ENCODE measurements at regions not wholly inside any gene's neighbourhood (a gene's known extent, or its start where the extent isn't known, plus 50 kb on each side); places are given as distances from the start of the nearest gene placed in this dataset.

DNA sequence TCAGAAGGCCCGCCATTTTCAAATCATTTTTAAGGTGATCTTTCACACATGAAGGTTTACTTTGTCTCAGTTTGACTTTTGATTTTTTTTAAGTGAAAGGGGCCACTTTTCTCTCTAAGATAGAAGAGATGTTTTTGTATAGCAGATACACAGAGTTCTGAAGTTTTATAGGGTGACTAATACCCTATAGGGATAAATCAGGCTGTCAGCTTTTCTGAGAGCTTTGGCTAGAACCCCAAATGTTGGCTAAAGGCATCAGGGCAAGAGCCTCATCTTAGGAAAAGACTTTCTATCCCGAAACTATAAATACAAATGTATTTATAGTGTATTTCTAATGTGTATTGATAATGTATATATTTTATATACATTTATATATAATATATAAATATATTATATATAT, 181.4 kb downstream of the TBX18 start:
- H3K4me3 ChIP-seq (ENCODE audit: low read depth, low read length): no peak overlapping the region
- in situ Hi-C loops (cut with HindIII; ENCODE audit: low sequenced_read_pairs): no loop called here
- TF ChIP-seq, protein P1, sequence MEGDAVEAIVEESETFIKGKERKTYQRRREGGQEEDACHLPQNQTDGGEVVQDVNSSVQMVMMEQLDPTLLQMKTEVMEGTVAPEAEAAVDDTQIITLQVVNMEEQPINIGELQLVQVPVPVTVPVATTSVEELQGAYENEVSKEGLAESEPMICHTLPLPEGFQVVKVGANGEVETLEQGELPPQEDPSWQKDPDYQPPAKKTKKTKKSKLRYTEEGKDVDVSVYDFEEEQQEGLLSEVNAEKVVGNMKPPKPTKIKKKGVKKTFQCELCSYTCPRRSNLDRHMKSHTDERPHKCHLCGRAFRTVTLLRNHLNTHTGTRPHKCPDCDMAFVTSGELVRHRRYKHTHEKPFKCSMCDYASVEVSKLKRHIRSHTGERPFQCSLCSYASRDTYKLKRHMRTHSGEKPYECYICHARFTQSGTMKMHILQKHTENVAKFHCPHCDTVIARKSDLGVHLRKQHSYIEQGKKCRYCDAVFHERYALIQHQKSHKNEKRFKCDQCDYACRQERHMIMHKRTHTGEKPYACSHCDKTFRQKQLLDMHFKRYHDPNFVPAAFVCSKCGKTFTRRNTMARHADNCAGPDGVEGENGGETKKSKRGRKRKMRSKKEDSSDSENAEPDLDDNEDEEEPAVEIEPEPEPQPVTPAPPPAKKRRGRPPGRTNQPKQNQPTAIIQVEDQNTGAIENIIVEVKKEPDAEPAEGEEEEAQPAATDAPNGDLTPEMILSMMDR (IDR thresholded peaks at IDR 0.05; ENCODE audit: low read depth, low read length): no peak
- peak; percentile 29 for DNase-seq (ENCODE audit: low read depth, low spot score)

DNA sequence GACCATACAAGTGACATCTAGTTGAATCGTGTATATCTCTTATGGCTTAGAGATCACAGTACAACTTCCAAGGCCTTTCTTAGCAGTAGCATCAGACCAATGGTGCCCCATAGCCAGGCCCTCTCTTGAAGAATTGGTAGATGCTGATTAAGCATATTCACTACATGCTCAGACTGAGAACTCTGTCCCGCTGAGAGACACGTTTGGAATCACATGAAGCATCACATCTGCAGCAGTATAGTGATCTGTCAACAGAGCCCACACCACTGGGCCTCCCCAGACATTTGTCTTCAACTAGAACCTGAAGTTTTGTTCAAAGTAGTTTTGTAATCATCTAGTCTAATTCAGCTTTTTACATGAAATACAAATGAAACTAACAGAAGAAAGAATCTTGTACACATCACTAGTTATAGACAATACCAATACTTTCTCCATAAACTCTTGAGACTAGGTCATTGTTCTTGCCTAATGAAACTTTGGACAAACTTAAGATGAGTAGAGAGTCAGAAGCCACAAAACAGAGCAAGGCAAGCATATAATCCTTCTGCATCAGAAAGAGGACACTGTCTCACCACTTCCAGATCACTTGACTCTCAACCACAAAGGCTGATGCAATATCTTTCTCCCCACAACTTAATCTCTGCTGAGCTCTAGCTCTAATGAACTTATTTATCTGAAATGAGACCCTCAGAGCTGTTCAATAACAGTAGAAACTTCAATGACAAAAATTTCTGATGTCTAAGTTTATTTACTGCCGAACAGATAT, 182.7 kb downstream of the TBX18 start:
- peak; percentile 81 for DNase-seq (ENCODE audit: low read depth, low spot score)
- in situ Hi-C loops (cut with HindIII; ENCODE audit: low sequenced_read_pairs): no loop called here
- no peak overlapping the region for H3K4me3 ChIP-seq (ENCODE audit: low read depth, low read length)
- TF ChIP-seq, protein P1 (IDR thresholded peaks at IDR 0.05; ENCODE audit: low read depth, low read length): no peak

DNA sequence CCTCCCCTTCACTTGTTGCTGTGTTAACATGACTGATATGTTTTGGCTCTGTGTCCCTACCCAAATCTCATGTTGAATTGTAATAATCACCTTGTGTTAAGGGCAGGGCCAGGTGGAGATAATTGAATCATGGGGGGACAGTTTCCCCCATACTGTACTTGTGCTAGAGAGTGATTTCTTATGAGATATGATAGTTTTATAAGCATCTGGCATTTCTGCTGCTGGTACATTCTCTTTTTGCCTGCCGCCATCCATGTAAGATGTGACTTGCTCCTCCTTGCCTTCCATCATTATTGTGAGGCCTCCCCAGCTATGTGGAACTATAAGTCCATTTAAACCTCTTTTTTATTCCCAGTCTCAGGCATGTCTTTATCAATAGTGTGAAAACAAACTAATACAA, 185.0 kb downstream of the TBX18 start:
- in situ Hi-C loops (cut with HindIII; ENCODE audit: low sequenced_read_pairs): no loop called here
- TF ChIP-seq, protein P1 (IDR thresholded peaks at IDR 0.05; ENCODE audit: low read depth, low read length): no peak

DNA sequence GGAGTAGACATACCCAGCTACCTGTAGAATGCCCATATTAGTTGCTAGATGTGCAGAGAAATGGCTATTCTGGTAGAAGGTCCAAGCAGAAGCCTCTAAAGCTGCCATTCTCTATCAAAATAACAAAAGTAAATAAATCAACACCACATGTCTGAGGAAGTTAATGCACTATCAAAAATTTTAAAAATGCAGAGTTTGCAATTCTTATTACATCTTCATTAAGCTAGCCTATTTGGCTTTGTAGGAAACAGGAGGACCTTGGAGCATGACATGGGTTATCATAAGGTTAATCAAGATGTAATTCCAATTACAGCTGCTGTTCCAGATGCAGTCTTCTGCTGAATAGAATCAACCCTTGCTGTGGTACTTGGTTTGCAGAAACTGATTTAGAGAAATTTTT, 188.4 kb downstream of the TBX18 start:
- TF ChIP-seq, protein P1 (IDR thresholded peaks at IDR 0.05; ENCODE audit: low read depth, low read length): no peak
- no peak overlapping the region for H3K4me3 ChIP-seq (ENCODE audit: low read depth, low read length)
- DNase-seq (ENCODE audit: low read depth, low spot score): no peak
- in situ Hi-C loops (cut with HindIII; ENCODE audit: low sequenced_read_pairs): no loop called here

More for the DNA sequence above, 185.0 kb downstream of the TBX18 start:
- no peak for DNase-seq (ENCODE audit: low read depth, low spot score)
- H3K4me3 ChIP-seq (ENCODE audit: low read depth, low read length): no peak overlapping the region

DNA sequence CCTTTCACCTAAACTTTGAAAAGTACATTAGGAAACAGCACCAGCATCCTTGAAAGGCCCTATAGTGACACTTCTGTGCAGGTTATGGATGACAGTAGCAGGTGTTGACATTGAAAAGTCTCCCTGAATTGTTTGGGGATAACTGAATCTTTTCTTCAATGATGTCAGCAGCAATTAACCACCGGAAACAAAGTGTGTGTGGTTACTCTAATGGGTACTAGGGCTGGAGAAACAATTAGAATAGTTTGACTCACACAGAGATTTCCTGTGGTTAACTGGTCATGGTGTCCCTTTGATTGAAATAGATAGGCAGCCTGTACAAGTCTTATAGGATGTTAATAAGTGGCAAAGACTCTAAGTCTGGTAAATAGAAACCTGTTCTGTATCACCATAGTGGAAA, 189.1 kb downstream of the TBX18 start:
- DNase-seq (ENCODE audit: low read depth, low spot score): peak; percentile 85
- no peak overlapping the region for H3K4me3 ChIP-seq (ENCODE audit: low read depth, low read length)
- TF ChIP-seq, protein P1 (IDR thresholded peaks at IDR 0.05; ENCODE audit: low read depth, low read length): no peak
- in situ Hi-C loops (cut with HindIII; ENCODE audit: low sequenced_read_pairs): no loop called here

DNA sequence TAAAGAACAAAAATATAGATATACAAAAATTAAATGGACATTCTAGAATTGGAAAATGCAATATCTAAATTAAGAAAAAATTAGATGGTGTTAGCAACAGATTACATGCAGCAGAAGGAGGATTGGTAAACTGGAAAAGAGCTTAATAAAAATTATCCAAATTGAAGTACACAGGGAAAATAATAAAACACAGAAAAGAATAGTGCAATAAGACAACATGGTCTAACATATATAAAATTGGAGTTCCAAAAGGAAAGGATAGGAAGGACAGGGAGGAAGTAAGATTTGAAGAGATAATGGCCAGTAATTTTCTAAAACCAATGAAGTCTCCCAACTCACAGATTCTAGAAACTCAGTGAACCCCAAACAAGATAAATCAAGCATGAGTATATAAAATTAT, 194.5 kb downstream of the TBX18 start:
- in situ Hi-C loops (cut with HindIII; ENCODE audit: low sequenced_read_pairs): no loop called here

More for the DNA sequence above, 194.5 kb downstream of the TBX18 start:
- no peak overlapping the region for H3K4me3 ChIP-seq (ENCODE audit: low read depth, low read length)
- TF ChIP-seq, protein P1 (IDR thresholded peaks at IDR 0.05; ENCODE audit: low read depth, low read length): no peak
- DNase-seq (ENCODE audit: low read depth, low spot score): no peak

All from astrocyte of the spinal cord (primary cell).